Fibroblast of peridontal ligament (primary cell): ENCODE measurements at regions not wholly inside any gene's neighbourhood (a gene's known extent, or its start where the extent isn't known, plus 50 kb on each side); places are given as distances from the start of the nearest gene placed in this dataset.
"Not testable (repeated sequence)": the region's sequence is repeated elsewhere in the genome, so short reads cannot be mapped to it uniquely, and the experiment has no call there.

Experiments used
- DNase-seq: peaks from one replicate; pipeline ENCODE4 v3.0.0-alpha.2; 2010; ENCODE audit errors: extremely low read depth

DNA sequence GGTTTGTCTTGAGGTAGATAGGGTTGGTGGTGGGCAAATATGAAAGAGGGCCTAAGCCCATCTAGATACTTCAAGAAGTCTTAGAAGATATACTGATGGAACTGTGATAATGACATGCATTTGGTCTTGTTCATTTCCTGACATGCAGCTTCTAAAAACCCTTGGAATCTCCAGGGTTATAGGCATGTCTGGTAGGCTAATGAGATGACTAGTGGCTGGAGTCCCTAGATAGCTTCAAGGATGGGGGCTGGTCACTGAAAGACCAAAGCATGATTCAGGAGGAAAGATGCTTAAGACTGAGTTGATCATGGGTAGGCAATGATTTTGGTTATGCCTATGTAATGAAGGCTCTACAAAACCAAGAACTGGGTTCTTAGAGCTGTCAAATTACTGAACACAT, 217.9 kb upstream of the MOCS1 start:
- DNase-seq, result no peak

DNA sequence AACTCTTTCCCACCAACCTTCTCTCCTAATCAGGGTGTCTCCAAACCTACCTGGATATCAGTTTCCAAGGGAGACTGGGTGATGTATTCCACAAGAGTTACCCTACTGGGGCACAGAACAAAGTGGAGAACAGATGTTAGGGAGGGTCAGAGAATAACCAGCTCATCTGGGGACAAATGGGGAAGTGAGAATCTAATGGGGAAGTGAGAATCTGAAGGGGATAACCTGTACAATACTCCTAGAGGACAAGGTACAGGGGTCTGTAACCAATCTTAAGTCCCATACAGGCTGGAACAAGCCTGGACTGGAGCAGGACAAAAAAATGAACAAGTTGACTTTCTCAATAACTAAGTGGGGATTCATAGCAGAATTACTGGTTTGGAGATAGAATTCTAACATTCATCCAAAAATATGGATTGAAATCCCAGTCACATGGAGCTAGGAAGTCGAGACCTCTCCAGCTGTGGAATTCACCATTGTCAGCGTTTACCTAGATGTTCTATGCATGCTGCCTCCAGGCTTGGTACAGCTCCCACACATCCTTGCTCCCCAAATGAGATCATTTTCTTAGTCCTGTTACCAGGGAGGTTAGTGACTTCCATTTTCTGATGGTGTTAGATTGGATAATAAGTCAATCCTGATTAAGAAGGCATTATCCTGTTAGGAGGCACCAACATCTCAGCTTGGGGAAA, 214.8 kb upstream of the MOCS1 start:
- no peak for DNase-seq

DNA sequence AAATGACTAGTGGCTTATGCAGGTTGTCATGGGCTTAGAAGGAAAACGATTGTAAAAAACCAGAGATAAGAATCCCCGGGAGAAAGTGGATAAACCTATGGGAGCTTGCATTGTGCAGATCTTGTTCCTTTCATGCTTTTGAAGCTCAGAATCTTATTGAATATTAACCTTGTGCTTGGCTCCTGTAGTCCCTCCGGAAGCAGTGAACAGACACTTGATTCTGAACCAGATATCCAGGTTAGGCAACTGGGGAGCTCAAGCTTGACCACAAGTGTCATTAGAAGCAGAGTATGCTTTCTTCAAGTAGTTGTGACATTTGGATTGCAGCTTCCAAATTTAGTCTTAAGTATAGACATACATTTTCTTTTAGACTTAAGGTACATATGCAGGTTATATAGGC, 212.6 kb upstream of the MOCS1 start:
- DNase-seq, result no peak

DNA sequence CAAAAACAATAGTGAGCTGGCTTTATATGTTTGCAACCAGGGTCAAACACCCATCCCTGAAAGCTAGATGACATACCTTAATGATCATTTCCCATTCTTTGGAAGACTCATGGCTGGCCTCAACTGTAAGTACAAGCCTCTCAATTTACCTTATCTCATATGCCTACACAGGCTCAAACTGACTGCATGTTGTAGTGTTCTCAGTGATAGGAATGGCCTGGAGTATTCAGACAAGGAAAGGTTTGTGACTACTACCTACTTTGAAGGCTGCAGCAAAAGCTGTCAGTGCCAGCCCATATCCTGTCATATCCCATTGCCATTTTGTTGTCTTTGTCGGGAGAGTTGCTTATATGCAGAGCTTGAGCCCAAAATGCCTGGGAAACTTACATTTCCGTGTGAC, 205.2 kb upstream of the MOCS1 start:
- DNase-seq, result no peak

DNA sequence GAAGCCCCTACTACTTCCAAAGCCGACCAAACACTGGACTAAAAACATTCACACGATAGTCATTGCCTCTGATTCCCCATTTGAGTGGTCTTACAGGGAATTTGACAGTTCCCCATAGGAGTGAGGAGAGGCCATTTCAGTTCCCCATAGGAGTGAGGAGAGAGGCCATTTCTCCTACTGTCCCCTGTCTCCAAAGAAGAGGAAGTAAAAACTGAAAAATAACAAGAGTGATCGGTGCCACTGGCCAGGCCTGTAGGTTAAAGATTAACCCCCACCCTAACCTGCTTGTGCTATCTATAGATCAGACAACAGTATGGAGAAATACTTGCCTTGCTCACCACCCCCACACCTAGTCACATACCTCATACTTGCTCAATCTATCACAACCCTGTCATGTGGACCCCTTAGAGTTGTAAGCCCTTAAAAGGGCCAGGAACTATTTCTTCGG, 204.0 kb upstream of the MOCS1 start:
- DNase-seq, result no peak

DNA sequence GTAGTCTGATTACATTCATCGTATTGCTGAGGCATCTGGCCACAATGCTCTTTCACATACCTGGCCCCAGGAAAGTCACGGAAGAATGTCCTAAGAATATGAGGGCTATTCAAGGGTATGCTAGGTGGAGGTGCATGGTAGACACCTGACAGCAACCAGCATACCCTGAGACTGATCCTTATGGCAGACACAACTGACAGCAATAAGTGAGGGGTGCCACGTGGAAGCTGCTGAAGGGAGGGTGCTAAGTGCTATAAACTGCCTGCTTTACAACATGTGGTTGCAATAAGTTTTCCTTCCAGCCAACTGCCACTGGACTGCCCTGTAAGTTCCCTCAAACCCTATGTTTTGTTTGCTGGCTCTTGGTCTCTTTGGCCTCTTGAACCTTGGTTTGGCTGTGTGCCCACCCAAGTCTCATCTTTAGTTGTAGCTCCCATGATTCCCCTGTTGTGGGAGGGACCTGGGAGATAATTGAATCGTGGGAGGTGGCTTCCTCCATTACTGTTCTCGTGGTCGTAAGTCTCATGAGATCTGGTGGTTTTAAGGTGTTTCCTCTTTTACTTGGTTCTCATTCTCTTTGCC, 201.3 kb upstream of the MOCS1 start:
- no peak for DNase-seq

DNA sequence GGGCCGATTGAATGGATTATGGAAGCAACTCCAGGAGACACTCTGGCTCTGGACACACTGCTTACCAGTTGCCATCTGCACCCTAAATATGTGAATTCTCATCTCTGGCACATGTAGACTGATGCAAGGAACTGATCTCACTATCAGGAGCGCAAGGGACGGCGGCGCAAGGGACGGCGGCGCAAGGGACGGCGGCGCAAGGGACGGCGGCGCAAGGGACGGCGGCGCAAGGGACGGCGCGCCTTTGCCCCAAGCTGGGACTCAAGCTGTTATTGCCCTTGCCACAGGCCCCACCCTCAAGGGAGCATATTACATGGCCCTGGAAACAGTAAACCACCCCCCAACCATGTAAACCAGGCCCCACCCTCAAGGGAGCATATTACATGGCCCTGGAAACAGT, 199.7 kb upstream of the MOCS1 start:
- not testable (repeated sequence) for DNase-seq

DNA sequence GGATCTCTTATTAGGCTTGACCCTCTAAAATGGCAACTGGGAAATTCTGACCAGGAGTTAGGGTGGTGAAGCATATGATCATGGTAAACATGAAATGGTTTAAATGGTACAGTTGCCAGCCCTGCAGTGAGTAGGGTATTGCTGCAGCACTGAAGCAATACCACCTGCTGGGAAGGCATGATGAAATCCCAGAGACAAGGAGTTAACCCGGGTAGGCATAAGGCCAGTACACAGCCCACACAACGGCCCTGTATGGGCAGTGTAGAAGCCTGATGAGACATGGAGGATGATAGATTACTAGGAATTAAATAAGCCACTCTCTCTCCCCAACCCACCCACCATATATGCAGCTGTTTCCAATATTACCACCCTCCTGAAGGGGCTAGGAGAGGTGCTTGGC, 197.4 kb upstream of the MOCS1 start:
- no peak for DNase-seq

DNA sequence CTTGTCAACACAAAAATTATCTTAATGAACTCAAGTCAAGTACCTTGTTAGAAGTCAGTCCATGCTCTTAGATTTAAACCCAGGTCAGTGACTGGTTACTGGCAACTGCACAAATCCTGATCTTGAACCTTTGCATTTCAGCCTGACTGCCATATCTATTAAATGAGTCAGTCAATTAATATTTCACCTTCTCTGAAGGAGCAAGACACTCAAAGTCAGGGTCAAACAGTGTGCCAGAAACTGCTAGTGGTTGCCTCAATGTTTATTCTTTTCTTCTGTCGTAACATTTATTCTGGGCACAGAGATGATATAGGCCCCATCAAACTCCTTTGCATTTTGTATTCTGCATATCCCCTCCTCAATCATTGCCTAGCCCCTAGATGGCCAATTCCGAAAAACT, 193.9 kb upstream of the MOCS1 start:
- no peak for DNase-seq

DNA sequence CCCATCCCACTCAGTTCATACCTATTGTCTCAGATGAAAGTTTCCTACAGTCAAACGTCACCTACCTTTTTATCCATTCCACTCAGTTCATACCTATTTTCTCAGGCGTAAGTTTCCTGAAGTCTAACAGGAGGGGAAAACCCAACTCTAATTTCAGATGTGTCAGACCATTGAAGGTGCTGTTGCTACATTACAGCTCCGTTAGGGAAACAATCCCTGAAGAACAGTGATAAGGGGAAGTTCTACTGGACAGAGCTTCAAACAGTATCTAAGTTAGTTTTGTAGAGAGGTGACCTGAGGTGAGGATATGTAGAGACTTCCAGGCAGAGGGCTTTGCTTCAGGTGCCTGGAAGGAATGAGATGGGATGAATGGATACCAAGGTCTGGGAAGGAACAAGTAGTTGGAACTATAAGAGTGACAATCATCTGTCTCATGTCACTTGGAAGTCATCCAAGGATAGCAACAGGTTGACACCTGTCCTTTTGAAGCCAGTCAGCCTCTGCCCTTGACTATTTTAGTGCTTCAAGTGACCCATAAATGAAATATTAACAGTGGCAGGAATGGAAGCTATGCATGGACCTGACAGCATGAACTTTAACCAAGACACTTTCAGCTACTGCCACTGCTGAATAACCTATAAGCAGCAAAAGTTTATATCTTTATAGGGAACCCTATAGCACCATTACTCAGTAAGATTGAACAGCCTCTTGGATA, 191.6 kb upstream of the MOCS1 start:
- no peak for DNase-seq

DNA sequence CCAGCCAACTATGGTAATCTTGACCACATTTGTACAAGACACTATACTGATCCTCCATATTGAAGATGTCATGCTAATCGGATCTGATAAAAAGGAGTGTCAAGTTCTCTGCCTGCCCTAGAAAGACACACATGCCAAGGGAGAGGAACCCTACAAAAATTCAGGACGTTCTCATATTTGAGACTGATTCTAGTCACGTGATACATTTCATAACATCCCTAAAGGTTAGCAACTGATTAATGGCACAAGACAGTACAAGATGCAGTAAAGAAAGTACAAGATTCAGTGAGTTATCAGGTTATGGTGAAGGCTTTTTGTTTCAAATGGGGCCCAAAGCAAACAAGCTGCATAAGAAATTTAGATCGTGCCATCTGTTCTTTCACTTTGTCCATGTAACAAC, 190.7 kb upstream of the MOCS1 start:
- no peak for DNase-seq

DNA sequence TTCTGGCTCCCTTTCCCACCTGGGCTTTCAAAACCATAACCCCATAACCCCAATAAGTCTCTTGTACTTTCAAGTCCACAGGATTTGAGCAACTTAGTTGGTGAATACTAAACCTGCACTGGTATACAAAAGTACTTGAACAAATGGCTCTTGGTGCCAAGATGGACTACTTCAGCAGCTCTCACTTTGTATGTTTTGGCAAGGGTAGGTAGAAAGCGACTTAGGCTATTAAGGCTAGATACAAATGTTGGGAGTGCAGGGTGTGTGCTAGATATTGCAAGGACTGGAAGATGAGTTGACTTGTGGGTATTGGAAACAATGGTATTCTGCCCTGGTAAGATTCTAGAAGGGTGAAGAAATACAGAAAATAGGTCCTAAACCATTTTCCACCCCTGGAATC, 182.6 kb upstream of the MOCS1 start:
- no peak for DNase-seq

DNA sequence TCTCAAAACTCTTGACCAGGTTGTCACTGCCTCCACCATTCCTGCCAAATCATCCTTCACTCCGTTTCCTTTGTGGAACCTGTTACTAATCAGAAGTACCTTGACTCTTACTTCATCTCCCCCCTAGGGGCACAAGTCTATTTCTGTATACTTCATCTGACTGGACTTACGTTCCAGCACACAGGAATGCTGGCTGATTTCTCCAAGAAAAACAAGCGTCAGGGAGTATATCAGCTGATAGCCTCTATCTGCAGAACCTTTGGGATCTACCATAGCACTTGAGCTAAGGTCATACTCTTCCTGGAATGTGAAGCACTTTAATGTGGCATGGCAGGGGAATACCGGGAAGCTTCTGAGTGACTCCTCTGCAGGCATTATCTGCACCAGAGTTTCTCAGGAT, 178.1 kb upstream of the MOCS1 start:
- no peak for DNase-seq

DNA sequence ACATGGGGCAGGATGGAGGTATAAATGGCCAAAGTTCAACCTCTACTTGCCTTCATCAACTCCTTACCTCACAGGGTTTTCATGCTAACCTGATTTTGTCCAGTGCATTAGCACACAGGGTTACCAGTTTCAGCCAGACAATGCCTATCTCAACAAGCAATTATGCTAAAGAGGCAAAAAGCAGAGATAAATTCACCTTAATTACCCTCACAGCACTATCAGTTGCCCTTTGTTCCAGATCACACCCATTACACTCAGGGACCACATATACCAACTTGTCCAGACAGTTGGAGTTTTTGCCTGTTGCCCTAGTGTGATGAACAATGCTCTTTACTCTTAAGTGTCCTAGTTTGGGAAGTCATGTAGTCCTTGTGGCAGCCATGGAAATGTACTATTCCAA, 174.5 kb upstream of the MOCS1 start:
- DNase-seq, result no peak

DNA sequence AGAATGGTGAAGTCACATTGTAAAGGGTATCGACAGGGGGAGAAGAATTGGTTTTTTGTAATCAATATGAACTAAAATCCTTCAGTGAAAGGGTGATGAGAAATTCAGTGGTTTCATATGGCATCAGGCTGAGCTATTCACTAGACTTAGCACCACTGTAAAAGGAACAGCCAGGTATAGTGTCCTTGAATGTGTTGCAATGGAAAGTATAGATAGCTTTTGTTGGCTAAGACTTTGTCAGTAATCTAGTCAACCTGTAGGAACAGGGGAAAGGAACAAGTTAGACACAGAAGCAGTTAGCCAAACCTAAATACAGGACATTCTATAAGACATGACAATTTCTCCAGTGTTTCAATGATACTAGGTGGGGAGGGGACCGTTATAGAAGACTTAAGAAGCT, 172.6 kb upstream of the MOCS1 start:
- DNase-seq, result no peak

DNA sequence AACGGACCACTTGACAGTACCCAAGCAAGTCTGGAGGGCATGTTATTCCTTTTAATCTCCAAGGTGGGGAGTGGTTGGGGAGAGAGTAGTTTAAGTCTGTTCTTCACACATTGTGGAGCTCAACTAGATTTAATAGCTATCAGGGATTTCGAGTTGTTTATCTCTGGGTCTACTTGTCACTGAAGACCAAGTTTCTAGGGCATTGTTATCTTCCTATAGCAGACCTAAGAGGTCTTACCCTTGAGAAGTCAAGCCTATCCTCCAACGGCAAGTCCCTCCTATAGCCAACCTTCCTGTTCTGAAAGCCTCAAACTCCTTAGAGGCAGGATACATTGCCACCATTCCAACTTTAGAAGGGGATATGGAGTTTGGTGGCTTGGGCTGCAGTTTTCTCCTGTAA, 164.5 kb upstream of the MOCS1 start:
- no peak for DNase-seq

DNA sequence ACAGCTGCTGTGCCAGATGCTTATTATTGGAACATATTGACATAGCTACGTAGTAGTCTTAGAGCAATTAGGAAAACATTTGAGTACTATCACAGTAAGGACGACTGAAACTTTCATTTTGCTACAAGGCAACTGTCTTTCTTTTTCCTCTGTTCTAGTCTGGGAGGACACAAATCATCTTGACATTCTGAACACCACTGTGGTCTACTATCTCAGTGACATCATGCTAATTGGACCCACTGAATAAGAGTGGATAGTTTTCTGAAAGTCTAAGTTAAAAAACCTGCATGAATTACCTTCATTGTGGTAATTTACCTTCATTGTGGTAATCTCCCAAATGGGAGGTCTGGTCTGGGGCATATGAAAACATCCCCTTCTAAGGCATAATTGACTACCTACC, 163.3 kb upstream of the MOCS1 start:
- DNase-seq, result no peak

DNA sequence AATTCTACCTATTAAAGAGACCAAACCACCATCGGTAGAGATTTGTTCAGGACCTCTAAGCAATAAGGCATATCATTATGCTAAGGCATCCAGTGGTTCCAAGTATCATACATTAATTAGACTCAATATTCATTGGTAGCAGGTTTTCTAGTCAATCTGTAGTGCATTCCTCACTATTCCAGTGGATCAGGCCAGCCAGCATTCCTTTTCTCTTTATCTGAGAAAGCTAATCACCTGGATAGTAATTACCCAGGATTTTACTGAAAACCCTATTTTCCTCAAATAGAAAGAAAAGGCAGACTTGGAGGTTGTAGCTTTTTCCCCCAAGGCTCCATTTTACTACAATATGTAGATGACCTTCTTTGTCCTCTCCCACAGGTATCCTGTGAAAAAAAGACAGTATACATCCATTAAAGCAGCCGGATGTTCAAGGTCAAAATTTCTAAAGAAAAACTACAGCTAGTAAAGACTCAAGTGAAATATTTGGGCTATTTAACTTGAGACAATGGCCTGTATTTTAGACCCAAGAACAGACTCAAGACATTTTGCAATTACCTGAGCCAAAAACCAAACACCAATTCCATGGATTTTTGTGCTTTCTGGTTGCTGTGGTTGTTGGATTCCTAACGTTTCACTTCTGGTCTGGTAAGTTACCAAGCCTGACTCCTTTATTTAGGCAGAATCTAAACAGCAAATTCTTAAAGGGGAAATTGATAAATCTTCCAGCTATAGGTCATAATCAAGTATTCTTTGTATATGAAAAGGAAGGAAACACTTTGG, 149.1 kb upstream of the MOCS1 start:
- DNase-seq, result no peak

DNA sequence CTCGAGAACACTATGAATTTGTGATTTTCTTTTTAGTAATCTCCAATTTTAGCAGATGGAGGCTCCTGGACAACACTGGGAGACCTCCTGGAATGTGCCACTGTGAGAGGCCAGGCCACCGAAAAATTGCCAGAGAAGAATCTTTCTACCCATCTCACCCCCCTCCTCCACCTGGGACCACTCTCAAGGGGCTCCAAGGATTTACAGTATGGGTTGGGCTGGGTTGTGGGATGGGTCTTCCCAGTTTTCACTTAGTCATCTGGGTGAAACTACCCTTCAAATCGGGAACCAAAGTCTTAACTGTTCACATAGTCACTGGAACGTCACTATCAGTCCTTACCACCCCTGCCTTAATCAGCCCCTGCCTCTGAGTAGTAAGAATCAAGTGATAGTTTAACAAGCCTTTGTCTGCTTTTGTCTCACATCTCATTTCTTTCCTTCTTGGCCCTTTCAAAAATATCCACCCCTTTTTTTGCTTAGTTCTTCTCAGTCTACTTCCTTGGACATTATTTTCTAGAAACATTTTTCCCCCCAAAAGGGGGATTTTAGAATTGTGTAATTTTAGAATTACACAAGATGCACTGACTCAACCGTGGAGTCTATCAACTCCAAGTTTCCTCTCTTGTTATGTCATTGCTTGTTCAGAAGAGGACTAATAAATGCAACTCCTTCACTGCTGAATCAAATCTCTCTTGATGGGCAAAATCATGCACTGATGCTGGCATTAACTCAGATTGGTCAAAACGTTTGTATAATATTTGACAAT, 148.2 kb upstream of the MOCS1 start:
- no peak for DNase-seq

DNA sequence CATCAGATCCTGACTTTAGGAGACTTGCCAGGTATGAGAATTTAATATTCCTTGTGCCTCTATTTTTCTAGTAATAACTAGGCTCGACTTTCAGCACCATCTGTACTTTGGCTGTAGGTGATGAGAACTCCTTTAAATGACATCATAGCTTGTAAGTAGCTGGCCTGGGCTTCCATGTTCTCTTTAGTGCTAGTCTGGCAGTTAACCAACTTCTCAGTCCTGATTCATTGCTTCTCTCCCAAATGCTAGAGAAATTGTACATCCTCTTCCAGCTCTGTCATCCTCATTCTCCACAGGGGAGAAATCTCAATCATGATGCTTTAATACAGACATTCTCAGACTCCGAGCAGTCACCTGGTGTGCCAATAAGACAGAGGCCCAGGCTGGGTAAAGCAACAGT, 143.5 kb upstream of the MOCS1 start:
- DNase-seq, result no peak

DNA sequence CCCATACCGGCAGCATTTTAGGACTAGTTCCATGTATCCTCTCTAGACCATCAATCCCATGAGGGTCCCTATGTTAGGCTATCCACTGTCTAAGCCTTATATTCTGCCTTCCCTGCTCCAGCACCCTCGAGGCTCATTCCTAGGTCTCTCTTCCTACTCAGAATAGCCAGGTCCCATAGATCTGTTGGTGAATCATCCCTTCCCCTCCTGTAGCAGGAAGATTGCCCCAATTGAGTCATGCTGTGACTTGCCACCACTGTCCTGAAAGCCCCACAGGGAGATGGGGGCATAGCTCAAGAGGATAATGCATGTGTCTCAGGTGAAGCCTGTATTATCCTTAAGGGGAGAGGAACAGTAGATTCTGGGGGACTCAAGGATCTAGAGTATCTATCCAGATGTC, 143.1 kb upstream of the MOCS1 start:
- DNase-seq, result no peak

DNA sequence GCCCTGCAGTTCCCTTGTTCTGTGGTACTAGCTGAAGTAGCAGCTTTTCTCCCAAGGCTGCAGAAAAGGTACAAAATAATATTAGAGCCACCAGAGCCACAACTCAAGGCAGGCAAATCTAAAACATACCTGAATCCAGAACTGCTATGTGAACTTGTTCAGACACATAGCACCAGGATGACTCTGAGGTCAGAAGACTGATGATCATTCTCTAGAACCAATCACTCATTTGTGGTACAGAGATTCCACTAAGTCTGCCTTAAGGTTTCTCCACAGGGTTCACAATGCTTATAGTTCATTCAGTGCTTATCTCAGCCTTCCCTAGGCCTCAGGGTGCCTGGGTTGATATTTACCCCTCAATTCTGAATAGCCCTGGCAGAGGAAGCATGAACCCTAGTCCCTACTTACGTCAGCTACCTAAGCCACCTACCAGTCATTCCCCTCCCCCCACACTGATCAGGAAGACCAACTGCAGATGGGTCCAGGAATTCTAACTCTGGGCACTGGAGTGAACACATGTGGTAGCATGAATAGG, 140.9 kb upstream of the MOCS1 start:
- no peak for DNase-seq
